Endothelial cell of umbilical vein (primary cell): ENCODE measurements at regions not wholly inside any gene's neighbourhood (a gene's known extent, or its start where the extent isn't known, plus 50 kb on each side); places are given as distances from the start of the nearest gene placed in this dataset.

Experiments used
- BruUV-seq: library from RNA; stranded (reverse); fragments of 400-500 nt; replicated peaks from 2 replicates; lab custom pipeline; 2021; lab: Mats Ljungman, UMichigan
- CTCF ChIA-PET: fragments of 300-600, 350-600 bp; sonication (Branson Sonifier 250); formaldehyde crosslinking; loops from one replicate; lab custom pipeline; 2021; ENCODE audit warnings: antibody characterized with exemption, inconsistent platforms; lab: Charles Lee
- POLR2A ChIA-PET: fragments of 300-600, 350-600 bp; sonication (Branson Sonifier 250); formaldehyde crosslinking; loops from one replicate; lab custom pipeline; 2021; ENCODE audit warnings: antibody characterized with exemption, inconsistent platforms; lab: Charles Lee
- DNase-seq: peaks from one replicate; pipeline ENCODE4 v3.0.0-alpha.2; 2011; ENCODE audit warnings: low read depth, low spot score
- FAIRE-seq: peaks from 2 replicates; lab custom pipeline; 2011; peaks lifted over from hg19 to GRCh38; lab: Jason Lieb, UNC
- H2AFZ ChIP-seq: 2 replicates; pipeline ENCODE4 v1.6.0; 2012; ENCODE audit warnings: low read depth, low read length, control low read depth, inconsistent platforms
- H3K27ac ChIP-seq: 2 replicates; pipeline ENCODE4 v1.5.1; 2011; ENCODE audit warnings: low read depth, mild to moderate bottlenecking, control low read depth, low read length, moderate library complexity; ENCODE audit not compliant: insufficient read depth
- H3K27me3 ChIP-seq, 2 experiments: 2 replicates each; pipeline versions ENCODE4 v1.6.0 to v1.6.1; 2011; ENCODE audit warnings: low read length in 2 of 2, mixed read lengths in 1 of 2; ENCODE audit not compliant: control insufficient read depth in 2 of 2, insufficient read depth in 2 of 2
- H3K36me3 ChIP-seq, 2 experiments: 2 replicates in 1 of 2; 3 replicates in 1 of 2; pipeline ENCODE4 v1.5.1; 2011; ENCODE audit warnings: low read length in 2 of 2, mild to moderate bottlenecking in 1 of 2, moderate library complexity in 1 of 2; ENCODE audit not compliant: control insufficient read depth in 2 of 2, insufficient read depth in 2 of 2; ENCODE audit errors: extremely low read depth in 1 of 2
- H3K4me1 ChIP-seq: 3 replicates; pipeline ENCODE4 v1.5.1; 2011; ENCODE audit warnings: mild to moderate bottlenecking, low read length; ENCODE audit not compliant: control insufficient read depth, insufficient read depth; ENCODE audit errors: extremely low read depth
- H3K4me2 ChIP-seq: 2 replicates; pipeline ENCODE4 v1.6.1; 2011; ENCODE audit warnings: low read length, control low read depth, mixed read lengths; ENCODE audit not compliant: insufficient read depth
- H3K4me3 ChIP-seq, 3 experiments: fragments of 200-600 bp in 1 of 3; sonication (generic), shearing (Covaris generic) in 1 of 3; replicated peaks in 1 of 3; 2 replicates each; pipeline ENCODE4 v1.5.1; 2011 to 2016; ENCODE audit warnings: control low read depth in 3 of 3, low read length in 3 of 3, mild to moderate bottlenecking in 2 of 3, inconsistent platforms in 1 of 3, low read depth in 1 of 3, moderate library complexity in 1 of 3; ENCODE audit not compliant: insufficient read depth in 1 of 3
- H3K79me2 ChIP-seq: 2 replicates; pipeline ENCODE4 v1.6.0; 2012; ENCODE audit warnings: low read length, inconsistent platforms; ENCODE audit not compliant: control insufficient read depth, insufficient read depth
- H3K9ac ChIP-seq: replicated peaks from 2 replicates; pipeline ENCODE3; 2011; ENCODE audit warnings: low read length, control low read depth; ENCODE audit not compliant: insufficient read depth; ENCODE audit errors: extremely low read depth
- H3K9me1 ChIP-seq: replicated peaks from 3 replicates; pipeline ENCODE4 v1.6.0; 2011; ENCODE audit warnings: mild to moderate bottlenecking, low read length; ENCODE audit not compliant: control insufficient read depth, insufficient read depth; ENCODE audit errors: extremely low read depth
- H3K9me3 ChIP-seq: replicated peaks from 2 replicates; pipeline ENCODE4 v1.5.1; 2012; ENCODE audit warnings: low read length, inconsistent platforms; ENCODE audit not compliant: control insufficient read depth, insufficient read depth
- H4K20me1 ChIP-seq: replicated peaks from 2 replicates; pipeline ENCODE3; 2011; ENCODE audit warnings: mild to moderate bottlenecking, low read length; ENCODE audit not compliant: control insufficient read depth, insufficient read depth; ENCODE audit errors: extremely low read depth
- CTCF ChIP-seq, 2 donors: IDR thresholded peaks; 1 replicate in 1 of 2; 2 replicates in 1 of 2; pipeline ENCODE4 v1.5.1; 2011; ENCODE audit warnings: low read length in 2 of 2, mild to moderate bottlenecking in 2 of 2, moderate library complexity in 2 of 2, control low read depth in 1 of 2, inconsistent platforms in 1 of 2, low read depth in 1 of 2; ENCODE audit not compliant: insufficient read depth in 1 of 2; ENCODE audit errors: extremely low read depth in 1 of 2
- EZH2 ChIP-seq: IDR thresholded peaks from 2 replicates; pipeline ENCODE4 v1.6.1; 2012; ENCODE audit warnings: borderline replicate concordance, low read depth, mild to moderate bottlenecking, moderate library complexity, low read length, inconsistent platforms; ENCODE audit not compliant: severe bottlenecking
- FOS ChIP-seq: IDR thresholded peaks from 2 replicates; pipeline ENCODE4 v1.6.1; 2011; ENCODE audit warnings: mild to moderate bottlenecking, low read length, moderate library complexity, borderline replicate concordance; ENCODE audit not compliant: insufficient read depth
- GATA2 ChIP-seq: IDR thresholded peaks from 2 replicates; pipeline ENCODE4 v1.7.0; 2011; ENCODE audit warnings: low read depth, mild to moderate bottlenecking, moderate library complexity, mixed read lengths, low read length; ENCODE audit not compliant: insufficient read length, insufficient read depth
- JUN ChIP-seq: IDR thresholded peaks from 2 replicates; pipeline ENCODE4 v1.6.1; 2011; ENCODE audit warnings: borderline replicate concordance, low read depth; ENCODE audit not compliant: insufficient read length, insufficient read depth
- MAX ChIP-seq: IDR thresholded peaks from 2 replicates; pipeline ENCODE4 v1.6.1; 2011; ENCODE audit not compliant: insufficient read depth, insufficient read length
- MYC ChIP-seq: IDR thresholded peaks from one replicate; pipeline ENCODE4 v1.6.1; 2011; ENCODE audit warnings: mild to moderate bottlenecking, low read depth, low read length
- POLR2A ChIP-seq: IDR thresholded peaks from 2 replicates; pipeline ENCODE4 v1.6.1; 2012; ENCODE audit warnings: low read depth, mild to moderate bottlenecking, control low read depth, low read length
- POLR2AphosphoS5 ChIP-seq: IDR thresholded peaks from 2 replicates; pipeline ENCODE4 v1.6.1; 2012; ENCODE audit warnings: low read depth, mild to moderate bottlenecking, control low read depth, low read length, moderate library complexity; ENCODE audit not compliant: insufficient read depth
- dilution Hi-C: fragments of 300-500 bp; cut with MboI; formaldehyde crosslinking; loops from one replicate; pipeline ENCODE4 v1.15.0; 2019; ENCODE audit warnings: low sequenced_read_pairs; ENCODE audit not compliant: extremely low pct_ligation_motif_present
- intact Hi-C: fragments of 100-400 bp; cut with micrococcal nuclease; formaldehyde crosslinking; loops from one replicate; pipeline ENCODE4 v1.10.0; 2022

- Histone ChIP-seq H3K79me2 (no peaks in the 10 kb centered on the region), H3K9me1 (no peaks in the 10 kb centered on the region), H3K27me3 (no peaks in the 10 kb centered on the region), H3K4me1 (no peaks in the 10 kb centered on the region), H3K9ac (no peak overlapping the region), H3K4me2 (no peak overlapping the region), H3K27ac (no peak overlapping the region), H3K4me3 (no peak overlapping the region), H3K36me3 (peaks cover 0 to 3% of the 10 kb centered on the region in 2 experiments), H4K20me1 (no peaks in the 10 kb centered on the region), H3K9me3 (peaks cover 6% of the 10 kb centered on the region), H2AFZ (no peak overlapping the region)
- FAIRE-seq (no peak), DNase-seq (no peak)
- TF ChIP-seq MYC (no peak), EZH2 (no peak), FOS (no peak), POLR2AphosphoS5 (no peak), CTCF (IDR thresholded peaks at IDR 0.05; ENCODE audit: extremely low read depth in 1 of 2, insufficient read depth in 1 of 2, low read depth in 1 of 2, low read length in 2 of 2) (no peak), MAX (no peak), POLR2A (no peak), GATA2 (no peak), JUN (no peak)
- ChIA-PET POLR2A (no interaction called here), CTCF (no interaction called here)
- no TSS peak for BruUV-seq
- dilution Hi-C loops: no loop called here
- intact Hi-C loops: no loop called here
Observed at GRCh38 chr16:85182774-85183173, 70.5 kb upstream of the CIBAR2 start.
